Neutrophil (primary cell): ENCODE measurements at regions not wholly inside any gene's neighbourhood (a gene's known extent, or its start where the extent isn't known, plus 50 kb on each side); places are given as distances from the start of the nearest gene placed in this dataset.

Experiments used
- H3K27ac ChIP-seq: fragments of 200-600 bp; sonication (generic); 2 replicates; pipeline ENCODE4 v1.5.1; 2016; ENCODE audit warnings: mild to moderate bottlenecking, moderate library complexity
- H3K27me3 ChIP-seq: fragments of 200-600 bp; sonication (generic); 2 replicates; pipeline ENCODE4 v1.6.0; 2016; ENCODE audit warnings: mild to moderate bottlenecking
- H3K36me3 ChIP-seq: fragments of 200-600 bp; sonication (generic); 2 replicates; pipeline ENCODE4 v1.5.1; 2017
- H3K4me1 ChIP-seq, 2 experiments: fragments of 200-600 bp in 1 of 2; sonication (generic) in 1 of 2; 1 replicate in 1 of 2; 2 replicates in 1 of 2; pipeline versions ENCODE4 v1.5.1 to v1.6.1; 2013 to 2016; ENCODE audit warnings: low read depth in 1 of 2, low read length in 1 of 2, mild to moderate bottlenecking in 1 of 2, moderate library complexity in 1 of 2; ENCODE audit not compliant: control insufficient read depth in 1 of 2, insufficient read depth in 1 of 2
- H3K4me3 ChIP-seq, 2 experiments: fragments of 200-600 bp in 1 of 2; sonication (generic) in 1 of 2; 1 replicate in 1 of 2; 2 replicates in 1 of 2; pipeline ENCODE4 v1.5.1; 2013 to 2016; ENCODE audit warnings: low read depth in 1 of 2, low read length in 1 of 2, mild to moderate bottlenecking in 1 of 2, moderate library complexity in 1 of 2
- H3K9me3 ChIP-seq: fragments of 200-600 bp; sonication (generic); 2 replicates; pipeline ENCODE4 v1.5.1; 2016
- CTCF ChIP-seq: fragments of 200-600 bp; sonication (generic); IDR thresholded peaks from 2 replicates; pipeline ENCODE4 v1.5.1; 2016; ENCODE audit warnings: antibody characterized with exemption

- H3K36me3 ChIP-seq: no peaks in the 10 kb centered on the region
- H3K4me3 ChIP-seq: no peak overlapping the region
- H3K4me1 ChIP-seq: peaks cover 10 to 14% of the 10 kb centered on the region in 2 experiments
- no peak overlapping the region for H3K27ac ChIP-seq
- no peaks in the 10 kb centered on the region for H3K27me3 ChIP-seq
- TF ChIP-seq CTCF: no peak
- no peaks in the 10 kb centered on the region for H3K9me3 ChIP-seq
Measured at GRCh38 chr6:15037253-15037652, 208.6 kb upstream of the JARID2 start.

GRCh38 chr6:15038013-15038791 is 207.7 kb upstream of the JARID2 start:
- no peaks in the 10 kb centered on the region for H3K27me3 ChIP-seq
- peaks cover 10 to 14% of the 10 kb centered on the region in 2 experiments for H3K4me1 ChIP-seq
- H3K4me3 ChIP-seq: no peak overlapping the region
- no peaks in the 10 kb centered on the region for H3K36me3 ChIP-seq
- no peak overlapping the region for H3K27ac ChIP-seq
- no peaks in the 10 kb centered on the region for H3K9me3 ChIP-seq
- no peak for TF ChIP-seq CTCF

- H3K27ac ChIP-seq: no peak overlapping the region
- TF ChIP-seq CTCF: no peak
- no peaks in the 10 kb centered on the region for H3K36me3 ChIP-seq
- peaks cover 10 to 14% of the 10 kb centered on the region in 2 experiments for H3K4me1 ChIP-seq
- no peaks in the 10 kb centered on the region for H3K27me3 ChIP-seq
- H3K4me3 ChIP-seq: no peak overlapping the region
- no peaks in the 10 kb centered on the region for H3K9me3 ChIP-seq
Measured at GRCh38 chr6:15039136-15039535, 206.7 kb upstream of the JARID2 start.

GRCh38 chr6:15042938-15043337 is 202.9 kb upstream of the JARID2 start:
- no peaks in the 10 kb centered on the region for H3K9me3 ChIP-seq
- H3K4me3 ChIP-seq: no peak overlapping the region

GRCh38 chr6:15044146-15044882 is 201.6 kb upstream of the JARID2 start:
- Histone ChIP-seq H3K27ac (no peak overlapping the region), H3K4me3 (no peak overlapping the region), H3K4me1 (peaks cover 2 to 3% of the 10 kb centered on the region in 2 experiments), H3K27me3 (no peaks in the 10 kb centered on the region), H3K36me3 (no peaks in the 10 kb centered on the region), H3K9me3 (no peaks in the 10 kb centered on the region)
- TF ChIP-seq CTCF: no peak

More at GRCh38 chr6:15042938-15043337, 202.9 kb upstream of the JARID2 start:
- Histone ChIP-seq H3K27me3 (no peaks in the 10 kb centered on the region), H3K4me1 (peaks cover 10 to 14% of the 10 kb centered on the region in 2 experiments), H3K27ac (no peak overlapping the region), H3K36me3 (no peaks in the 10 kb centered on the region)
- TF ChIP-seq CTCF: no peak
